HG02571 (cell line): ENCODE measurements at regions not wholly inside any gene's neighbourhood (a gene's known extent, or its start where the extent isn't known, plus 50 kb on each side); places are given as distances from the start of the nearest gene placed in this dataset.
A peak's percentile ranks its signal among the peaks of the same experiment; 100 is the strongest.
"Not testable (repeated sequence)": the region's sequence is repeated elsewhere in the genome, so short reads cannot be mapped to it uniquely, and the experiment has no call there.

Source experiments
- ATAC-seq: cut with Tn5 transposase; IDR thresholded peaks from one replicate; pipeline ENCODE4 v1.9.1; 2021; ENCODE audit warnings: mild to moderate bottlenecking, moderate library complexity; ENCODE audit not compliant: unreplicated experiment

- no peak for ATAC-seq
These were observed 243.7 kb downstream of the UTRN start for GRCh38 chr6:144528743-144529425.

DNA sequence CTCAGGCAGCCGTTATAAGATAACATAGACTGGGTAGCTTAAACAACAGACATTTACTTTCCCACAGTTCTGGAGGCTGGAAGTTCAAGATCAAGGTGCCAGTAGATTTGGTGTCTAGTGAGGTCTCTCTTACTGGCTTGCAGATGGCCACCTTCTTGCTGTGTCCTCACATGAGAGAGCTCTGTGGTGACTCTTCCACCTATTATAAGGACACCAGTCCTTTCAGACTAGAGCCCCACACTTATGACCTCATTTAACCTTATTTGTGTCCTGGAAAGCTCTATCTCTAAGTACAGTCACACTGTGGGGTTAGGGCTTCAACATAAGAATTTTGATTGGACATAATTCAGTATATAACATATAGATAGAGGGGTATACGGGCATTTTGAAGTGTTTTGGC lies 245.0 kb downstream of the UTRN start:
- ATAC-seq: no peak

DNA sequence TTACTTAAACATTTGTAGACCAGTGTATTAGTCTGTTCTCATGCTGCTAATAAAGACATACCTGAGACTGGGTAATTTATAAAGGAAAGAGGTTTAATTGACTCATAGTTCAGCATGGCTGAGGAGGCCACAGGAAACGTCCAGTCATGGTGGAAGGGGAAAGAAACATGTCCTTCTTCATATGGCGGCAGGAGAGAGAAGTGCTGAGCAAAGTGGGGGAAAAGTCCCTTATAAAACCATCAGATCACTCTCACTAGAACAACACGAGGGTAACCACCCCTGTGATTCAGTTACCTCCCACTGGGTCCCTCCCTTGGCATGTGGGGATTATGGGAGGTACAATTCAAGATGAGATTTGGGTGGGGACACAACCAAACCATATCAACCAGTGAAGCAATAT lies 247.1 kb downstream of the UTRN start:
- ATAC-seq: not testable (repeated sequence)

DNA sequence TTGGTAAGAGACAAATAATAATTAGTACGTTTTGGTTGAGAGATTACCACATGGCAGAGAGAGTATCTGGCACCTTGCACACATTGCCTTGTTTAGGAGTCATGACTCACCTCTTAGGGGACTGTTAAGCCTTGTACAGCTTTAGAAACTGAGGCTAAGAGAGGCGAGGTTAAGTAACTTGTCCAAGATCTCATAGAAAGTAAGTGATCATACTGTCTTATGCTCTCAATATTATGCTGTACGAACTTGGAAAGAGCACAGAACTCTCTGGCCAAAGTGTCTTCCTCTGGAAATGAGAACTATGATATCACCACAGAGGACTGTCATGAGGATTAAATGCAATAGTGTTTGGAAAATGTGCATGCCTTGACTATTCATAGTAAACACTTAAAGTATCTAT lies 249.0 kb downstream of the UTRN start:
- no peak for ATAC-seq

DNA sequence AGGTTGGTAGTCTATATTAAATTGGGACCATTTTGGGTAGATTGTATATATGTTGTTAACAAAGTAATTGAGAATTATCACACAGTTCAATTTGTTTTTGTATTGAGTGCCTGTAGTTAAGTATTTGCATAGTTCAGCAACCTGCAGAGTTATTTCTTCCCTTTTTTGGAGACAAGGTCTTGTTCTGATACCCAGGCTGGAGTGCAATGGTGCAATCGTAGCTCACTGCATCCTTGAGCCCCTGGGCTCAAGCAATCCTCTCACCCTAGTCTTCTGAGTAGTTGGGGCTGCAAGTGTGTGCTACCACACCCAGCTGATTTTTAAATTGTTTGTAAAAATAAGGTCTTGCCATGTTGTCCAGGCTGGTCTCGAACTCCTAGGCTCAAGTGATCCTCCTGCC lies 250.5 kb downstream of the UTRN start:
- ATAC-seq: no peak

- no peak for ATAC-seq
These were observed 250.9 kb downstream of the UTRN start for GRCh38 chr6:144536079-144536478.

GRCh38 chr6:144543006-144543871 lies 258.1 kb downstream of the UTRN start:
- ATAC-seq: no peak

DNA sequence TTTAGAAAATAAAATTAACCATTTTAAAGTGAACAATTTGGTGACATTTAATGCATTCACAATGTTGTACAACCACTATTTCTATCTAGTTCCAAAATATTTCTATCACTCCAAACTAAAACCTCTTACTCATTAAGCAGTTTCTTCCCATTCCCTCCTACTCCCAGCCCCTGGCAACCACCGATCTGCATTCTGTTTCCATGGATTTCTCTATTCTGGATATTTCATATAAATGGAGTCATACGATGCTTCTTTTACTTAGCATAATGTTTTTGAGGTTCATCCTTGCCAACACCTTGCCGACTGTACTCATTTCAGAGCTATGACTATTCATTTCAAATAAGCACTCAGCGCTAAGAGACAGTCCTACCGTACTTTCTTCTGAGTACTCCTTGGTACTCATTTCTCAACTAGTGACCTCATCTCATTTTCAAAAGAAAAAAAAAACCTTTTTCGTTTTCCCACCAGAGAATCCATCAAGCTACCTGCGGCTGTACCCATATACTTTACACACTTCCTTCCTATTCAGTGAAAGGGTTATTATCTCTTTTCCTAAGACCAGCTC lies 259.2 kb downstream of the UTRN start:
- peak; percentile 75 for ATAC-seq

DNA sequence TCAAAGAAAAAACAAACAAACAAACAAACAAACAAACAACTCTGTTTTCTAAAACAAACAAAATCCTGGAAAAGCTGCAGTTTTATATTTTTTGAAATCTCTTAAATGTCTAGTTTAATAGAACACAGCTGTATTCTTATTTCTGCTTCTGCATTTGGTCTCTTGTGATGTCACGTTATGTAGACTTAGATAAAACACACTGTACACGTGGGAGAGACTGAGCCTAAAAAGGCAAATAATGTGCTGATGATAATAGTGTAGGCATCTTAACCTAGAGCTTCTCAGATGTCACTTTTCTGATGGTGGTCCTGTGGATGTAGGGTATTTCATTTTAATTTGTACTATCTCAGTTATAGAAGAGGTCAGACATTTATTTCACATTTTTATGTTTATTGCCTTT lies 261.7 kb downstream of the UTRN start:
- no peak for ATAC-seq

DNA sequence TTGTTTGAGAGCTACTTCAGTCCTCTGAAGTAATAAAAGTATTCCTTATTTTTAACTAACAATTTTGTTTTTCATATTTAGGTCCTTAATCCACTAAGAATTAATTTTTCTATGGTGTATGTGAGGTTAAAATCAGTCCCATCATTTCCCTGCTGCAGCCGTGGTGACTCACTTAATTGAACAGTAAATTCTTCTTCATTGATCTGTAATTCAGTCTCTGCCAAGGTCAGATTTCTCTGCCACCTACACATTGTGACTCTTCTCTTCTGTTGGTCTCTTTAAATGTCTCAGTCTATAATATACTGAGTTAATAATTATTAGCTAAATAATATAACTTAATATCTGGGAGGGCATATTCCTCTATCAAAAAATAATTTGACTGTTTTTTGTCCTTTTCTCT lies 262.3 kb downstream of the UTRN start:
- ATAC-seq: no peak

GRCh38 chr6:144548536-144548935 lies 263.4 kb downstream of the UTRN start:
- ATAC-seq: no peak

DNA sequence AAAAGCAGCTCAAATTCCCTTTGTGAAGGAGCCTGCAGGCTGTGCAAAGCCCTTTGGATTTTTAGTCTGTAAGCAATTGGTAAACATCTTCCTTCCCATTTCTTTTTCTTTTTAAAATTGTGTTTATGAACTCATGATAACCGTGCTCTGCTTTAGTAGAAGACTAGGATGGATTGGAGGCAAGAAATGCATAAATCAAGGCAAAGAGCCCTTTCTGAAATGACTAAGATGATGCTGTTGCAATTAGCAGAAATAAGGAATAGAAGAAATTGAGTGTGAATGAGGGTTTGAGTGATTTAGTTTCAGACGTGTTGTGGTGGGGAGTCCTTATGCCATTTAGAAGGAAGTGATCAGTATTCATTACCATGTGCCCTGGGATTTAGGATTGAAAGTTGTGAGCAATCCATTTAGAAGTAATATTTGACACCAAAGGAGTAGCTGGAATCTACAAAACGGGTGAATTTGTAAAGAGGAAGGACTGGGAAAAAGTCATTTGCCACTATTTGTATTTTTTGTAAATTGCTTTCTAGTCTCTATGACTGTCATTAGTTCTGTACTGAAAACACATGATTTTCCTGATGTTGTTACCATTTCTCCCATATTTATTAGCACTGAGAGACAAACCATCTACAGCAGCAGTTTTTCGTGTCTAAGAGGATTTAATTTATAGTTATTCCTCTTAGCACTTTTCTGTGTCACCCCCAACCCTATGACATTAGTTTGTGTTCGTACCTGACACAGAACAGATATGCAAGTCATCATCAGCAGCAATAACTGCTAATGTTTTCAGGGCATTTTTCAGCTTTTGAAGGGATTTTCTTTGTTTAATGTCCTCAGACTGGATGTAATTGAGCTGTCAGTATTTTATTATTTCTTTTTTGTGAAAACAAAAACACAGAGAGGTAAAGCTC lies 265.0 kb downstream of the UTRN start:
- ATAC-seq: no peak

DNA sequence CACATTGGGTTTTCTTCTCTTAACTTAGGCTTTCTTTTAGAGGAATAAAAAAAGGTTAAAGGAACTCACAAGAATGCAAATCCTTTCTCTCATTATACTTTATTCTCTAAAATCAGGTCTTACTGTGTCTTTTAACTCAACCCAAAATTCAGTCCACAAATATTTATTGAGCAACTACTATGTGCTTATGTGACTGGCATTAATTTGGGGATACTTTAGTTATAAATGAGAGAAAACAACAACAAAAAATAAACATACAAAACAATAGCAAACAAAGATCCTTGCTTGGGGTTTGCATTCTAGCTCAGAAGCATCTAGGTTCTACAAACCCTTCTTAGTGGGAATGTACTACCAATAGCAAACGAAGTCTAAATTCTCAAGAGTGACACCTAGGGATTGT lies 266.2 kb downstream of the UTRN start:
- no peak for ATAC-seq

DNA sequence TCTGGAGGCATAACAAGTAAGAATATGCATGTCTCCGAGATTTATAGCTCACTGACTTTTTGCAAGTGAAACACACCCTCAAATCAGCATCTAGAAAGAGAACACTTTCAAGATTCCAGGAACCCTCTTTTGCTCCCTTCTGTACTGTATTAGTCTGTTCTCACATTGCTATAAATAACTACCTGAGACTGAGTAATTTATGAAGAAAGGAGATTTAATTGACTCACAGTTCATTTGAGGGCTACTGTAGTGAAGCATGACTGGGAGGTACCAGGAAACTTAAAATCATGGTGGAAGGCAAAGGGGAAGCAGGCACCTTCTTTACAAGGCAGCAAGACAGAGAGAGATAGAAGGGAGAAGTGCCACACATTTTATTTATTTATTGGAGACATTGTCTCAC lies 269.9 kb downstream of the UTRN start:
- ATAC-seq: no peak

GRCh38 chr6:144559865-144560593 lies 274.9 kb downstream of the UTRN start:
- no peak for ATAC-seq

DNA sequence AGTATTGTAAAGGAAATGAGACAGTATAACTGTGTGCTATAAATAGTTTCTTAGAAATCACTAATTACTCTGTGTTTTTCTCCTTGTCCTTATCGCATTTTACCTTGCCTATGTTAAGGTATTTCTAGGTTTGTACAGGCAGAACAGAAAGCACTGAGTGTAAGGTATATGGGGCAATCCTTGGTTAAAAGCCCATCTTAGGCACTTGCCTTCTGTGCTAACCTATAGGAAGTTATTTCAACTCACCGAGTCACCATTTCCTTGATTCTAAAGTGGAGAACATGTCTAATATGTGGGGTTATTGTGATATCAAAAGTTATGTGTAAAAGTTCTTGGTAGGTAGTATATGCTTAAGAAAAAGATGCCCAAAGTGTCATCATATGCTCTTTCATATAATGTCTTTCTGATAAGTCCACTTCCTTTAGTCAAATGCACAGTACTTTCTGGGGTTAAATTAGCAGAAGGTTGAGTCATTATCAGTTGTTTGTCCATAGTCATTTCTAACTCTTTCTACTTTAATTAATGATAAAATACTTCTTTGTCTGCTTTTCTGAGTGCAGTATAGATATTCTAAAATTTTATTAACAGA lies 276.4 kb downstream of the UTRN start:
- ATAC-seq: no peak

GRCh38 chr6:144564202-144564601 lies 279.1 kb downstream of the UTRN start:
- ATAC-seq: no peak

DNA sequence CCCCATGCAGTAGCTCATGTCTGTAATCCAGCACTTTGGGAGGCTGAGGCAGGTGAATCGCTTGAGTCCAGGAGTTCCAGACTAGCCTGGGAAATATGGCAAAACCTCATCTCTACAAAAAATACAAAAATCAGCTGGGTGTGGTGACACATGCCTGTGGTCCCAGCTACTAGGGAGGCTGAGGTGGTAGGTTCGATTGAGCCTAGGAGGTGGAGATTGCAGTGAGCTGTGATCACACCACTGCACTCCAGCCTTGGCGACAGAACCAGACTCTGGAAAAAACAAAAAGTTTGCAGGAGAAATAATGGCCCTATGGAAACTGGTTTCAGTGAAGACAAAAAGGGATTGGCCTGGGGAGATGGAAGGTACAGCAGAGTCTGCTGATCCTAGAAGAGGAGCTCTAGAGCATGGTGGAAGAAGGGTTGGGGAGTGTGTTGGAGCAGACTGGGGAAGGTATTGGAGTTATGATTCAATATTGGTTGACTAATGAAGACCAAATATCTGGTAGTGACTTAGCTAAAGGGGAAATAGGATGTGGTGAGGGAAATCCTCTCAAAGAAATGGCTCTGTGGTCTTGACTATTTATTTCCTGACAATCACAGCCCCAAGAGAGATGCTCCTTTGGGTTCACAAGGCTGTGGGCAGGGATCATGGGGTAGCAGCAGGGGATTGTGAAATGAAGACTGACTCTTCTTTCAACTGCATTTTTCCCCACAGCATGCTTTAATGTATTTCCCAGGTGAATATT lies 281.9 kb downstream of the UTRN start:
- no peak for ATAC-seq

- ATAC-seq: no peak
These were observed 283.1 kb downstream of the UTRN start for GRCh38 chr6:144568241-144568640.
